Anterior cingulate cortex (tissue), 58 donors: ENCODE measurements at regions not wholly inside any gene's neighbourhood (a gene's known extent, or its start where the extent isn't known, plus 50 kb on each side); places are given as distances from the start of the nearest gene placed in this dataset.

ENCODE experiments used
- DNase-seq, 58 donors: peaks; one replicate each; lab custom pipeline; 2025; lab: John Stamatoyannopoulos, UW

DNA sequence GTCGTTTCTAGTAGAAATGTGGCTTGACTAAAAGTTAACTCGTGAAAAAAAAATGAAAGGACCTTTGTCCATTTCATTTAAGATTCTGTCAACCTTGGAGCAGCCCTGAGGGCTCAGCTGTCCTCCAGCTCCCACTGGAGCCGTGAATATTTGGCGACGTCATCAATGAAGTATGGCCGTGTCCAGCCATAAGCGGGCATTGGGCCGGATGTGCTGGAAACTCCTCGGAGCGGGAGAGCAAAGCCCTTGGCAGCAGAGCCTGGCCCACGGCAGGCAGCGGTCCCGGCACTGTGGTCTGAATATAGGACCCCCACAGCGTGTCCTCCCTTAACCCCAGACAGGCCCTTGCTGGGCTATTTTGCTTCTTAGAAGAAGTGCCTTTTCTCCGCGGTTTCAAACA, 50.0 kb downstream of the JAKMIP3 start:
- peak in 5 of 58 donors; percentile 20 to 44 (median 32) for DNase-seq

DNA sequence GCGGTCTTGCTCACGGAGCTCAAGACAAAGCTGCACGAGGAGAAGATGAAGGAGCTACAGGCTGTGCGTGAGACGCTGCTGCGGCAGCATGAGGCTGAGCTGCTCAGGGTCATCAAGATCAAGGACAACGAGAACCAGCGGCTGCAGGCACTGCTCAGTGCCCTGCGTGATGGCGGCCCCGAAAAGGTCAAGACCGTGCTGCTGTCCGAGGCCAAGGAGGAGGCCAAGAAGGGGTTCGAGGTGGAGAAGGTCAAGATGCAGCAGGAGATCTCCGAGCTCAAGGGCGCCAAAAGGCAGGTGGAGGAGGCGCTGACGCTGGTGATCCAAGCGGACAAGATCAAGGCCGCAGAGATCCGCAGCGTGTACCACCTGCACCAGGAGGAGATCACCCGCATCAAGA, 51.4 kb downstream of the JAKMIP3 start:
- DNase-seq, result no peak

DNA sequence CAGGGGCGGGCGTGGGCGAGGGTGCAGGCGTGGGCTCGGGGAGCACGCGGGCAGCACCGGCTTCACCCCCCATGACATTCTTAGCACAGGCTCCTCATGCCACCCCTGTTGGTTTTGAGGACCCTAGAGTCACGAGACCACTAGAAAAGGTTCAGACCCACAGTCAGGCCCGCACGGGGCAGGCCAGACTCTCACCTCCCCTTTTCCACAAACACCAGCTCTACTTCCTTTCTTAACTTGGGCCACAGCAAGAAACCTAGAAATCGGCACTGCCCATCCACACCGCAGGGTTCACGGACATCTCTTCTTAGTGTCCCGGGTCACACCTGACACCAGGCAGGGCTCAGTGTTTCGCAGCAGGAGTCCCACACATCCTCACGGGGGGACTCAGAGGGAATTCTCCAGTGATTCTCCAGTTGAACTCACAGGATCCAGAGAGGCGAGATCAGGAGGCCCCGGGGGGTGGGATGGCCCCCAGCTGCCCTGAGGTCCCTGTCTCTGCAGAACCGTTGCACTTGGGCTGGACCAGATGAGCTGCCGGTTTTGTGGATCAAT, 52.0 kb downstream of the JAKMIP3 start:
- no peak for DNase-seq

DNA sequence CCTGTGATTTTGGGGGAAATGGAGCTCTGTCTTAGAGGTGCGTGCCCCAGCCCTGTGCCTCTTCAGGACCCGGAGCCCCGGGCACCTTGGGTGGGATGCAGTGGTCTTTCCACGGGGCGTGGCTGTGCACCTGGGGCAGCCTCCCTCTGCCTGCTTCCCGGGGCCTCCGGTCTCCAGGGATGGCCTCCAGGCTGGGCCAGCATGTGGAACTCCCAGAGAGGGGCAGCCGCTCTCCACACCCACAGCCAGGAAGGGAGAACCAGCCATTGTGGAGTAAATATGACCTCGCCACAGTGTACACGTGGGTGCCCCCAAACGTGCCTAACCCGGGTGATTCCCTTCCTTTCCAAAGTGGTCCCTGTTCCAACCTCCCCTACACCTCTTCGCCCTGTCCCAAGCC, 52.6 kb downstream of the JAKMIP3 start:
- DNase-seq, result no peak

DNA sequence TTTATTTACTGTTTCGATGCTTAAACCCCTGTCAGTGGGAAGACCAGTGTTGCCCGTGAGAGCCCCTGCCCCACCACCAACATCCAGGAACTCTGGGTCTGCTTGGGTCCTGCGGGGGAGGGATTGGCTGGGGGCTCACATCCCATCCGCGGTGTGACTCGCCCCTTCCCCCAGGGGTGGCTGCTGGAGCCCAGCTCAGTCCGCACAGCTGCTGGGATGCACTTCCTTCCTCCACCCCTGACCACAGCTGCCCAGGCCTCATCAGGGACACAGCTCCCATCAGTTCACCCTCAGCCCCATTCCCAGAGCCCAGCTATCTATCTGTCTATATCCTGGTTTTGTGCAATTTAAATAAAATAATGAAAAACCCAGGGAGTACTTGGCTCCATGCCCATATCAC, 54.5 kb downstream of the JAKMIP3 start:
- no peak for DNase-seq

DNA sequence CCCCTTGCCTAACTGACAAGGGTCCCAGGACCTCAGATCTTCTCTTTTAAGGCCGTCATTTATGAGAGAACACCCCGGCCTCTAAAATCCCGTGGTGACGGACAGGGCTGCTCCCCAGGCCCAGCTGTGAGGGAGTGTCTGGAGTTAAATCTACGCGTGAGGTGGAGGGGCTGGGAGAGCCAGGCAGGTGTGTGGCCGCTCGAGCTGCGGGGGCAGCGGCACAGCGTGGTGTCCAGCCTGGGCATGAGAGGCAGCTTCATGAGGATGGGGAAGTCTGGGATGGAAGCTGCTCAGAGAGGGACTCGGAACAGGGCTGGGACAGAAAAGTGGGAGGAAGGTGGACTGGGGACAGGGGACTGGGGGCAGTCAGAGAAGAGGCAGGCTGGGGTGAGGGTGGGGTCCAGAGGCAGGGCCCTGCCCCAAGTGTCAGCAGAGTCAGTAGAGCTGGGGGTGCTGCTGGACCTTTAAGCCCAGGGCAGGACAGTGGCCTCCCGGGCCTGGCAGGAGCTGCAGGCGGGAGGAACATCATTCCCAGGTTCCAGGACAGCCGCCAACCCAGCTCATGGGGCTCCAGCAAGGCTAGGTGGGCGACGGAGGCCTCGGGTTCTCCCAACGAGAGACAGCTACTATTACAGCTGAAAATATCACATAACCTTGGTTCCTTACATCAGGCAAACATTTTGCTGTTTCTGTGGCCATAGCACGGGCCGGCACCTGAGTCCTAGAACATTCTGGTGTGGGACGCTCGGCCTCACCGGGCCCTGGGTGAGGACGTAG, 55.2 kb downstream of the JAKMIP3 start:
- DNase-seq, result no peak

DNA sequence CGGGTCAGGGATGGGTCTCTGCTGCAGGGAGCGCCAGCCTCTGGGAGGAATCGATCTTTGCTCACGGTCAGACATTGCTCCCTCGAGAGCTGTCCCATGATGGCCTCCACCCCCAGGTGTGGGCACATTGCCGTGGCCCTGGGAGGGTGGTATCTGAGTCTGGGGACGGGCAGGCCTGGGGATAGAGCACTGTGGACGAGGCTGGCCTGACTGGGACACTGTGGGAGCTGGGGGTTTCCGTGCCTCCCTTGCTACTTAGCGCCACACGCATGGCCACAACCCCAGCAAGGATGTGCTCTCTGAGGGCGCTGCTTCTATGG, 55.7 kb downstream of the JAKMIP3 start:
- DNase-seq, result no peak

DNA sequence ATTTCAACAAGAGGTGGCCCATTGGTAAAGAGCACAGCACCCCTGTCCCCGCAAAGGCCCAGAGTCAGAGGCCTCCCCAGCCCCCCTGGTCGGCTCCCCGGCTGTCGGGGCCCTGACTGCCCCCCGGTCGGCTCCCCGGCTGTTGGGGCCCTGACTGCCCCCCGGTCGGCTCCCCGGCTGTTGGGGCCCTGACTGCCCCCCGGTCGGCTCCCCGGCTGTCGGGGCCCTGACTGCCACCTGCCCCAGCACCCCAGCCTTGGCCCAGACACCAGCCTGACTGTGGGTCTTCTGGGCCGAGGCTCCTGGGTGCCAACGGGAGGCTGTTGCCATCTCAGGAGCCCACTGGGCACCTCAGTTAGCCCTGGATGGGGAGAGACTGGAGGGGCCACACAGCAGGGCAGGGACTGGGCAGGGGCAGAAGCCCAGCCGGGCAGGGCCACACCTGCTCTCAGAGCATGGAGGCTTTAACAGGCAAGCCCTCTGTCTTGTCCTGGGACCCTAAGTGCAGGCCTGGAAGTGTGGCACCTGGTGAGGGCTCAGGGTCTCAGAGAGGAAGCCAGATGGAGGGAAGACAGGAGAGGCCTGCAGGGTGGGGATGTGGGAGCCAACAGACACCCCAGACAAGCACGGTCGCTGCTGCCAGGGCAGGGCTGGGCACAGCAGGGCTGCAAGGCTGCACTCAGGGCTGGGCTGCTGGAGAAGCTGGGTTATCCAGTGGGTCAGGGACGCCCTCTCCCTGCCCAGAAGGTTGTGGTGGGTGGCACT, 56.5 kb downstream of the JAKMIP3 start:
- no peak for DNase-seq

DNA sequence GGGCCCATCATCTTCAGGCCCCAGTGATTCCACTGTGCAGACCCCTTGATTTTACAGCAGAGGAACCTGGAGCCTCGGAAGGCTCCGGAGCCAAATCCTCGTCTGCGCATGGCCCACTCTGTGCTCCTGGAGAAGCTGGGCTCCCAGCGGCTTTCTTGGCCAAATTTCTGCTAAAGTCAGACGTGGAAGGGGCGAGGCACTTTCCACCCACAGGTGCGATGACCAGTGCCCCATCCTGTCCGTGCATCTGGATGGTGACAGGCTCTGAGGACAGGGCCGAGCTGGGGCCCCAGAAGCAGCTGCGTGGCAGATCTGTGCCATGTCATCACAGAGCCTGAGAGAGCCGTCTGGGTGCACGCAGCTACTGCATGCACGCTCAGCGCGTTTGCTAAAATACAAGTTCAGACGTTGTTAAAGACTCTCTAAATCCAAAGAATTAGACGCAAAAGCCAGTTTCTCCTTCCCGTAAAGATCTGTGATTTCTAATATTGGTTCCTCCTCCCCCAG, 57.2 kb downstream of the JAKMIP3 start:
- no peak for DNase-seq

DNA sequence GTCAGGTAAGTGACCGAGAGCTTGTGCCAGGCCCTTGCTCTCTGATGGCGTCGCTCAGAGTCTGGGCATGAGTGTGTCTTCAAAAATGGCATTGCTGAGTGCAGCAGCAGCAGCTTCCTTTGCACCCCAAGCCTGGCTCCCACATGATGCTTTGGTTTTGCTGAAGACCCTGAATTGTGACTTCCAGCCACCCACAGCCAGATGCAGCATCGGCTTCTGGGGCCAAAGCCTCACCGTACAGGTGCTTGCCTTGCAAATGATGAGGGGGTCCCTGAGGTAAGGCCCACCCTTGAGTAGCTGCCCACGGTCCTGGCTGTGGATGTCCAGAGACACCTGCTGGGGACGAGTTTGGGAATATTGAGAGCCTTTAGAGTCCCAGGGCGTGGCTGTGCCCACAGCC, 57.9 kb downstream of the JAKMIP3 start:
- no peak for DNase-seq

DNA sequence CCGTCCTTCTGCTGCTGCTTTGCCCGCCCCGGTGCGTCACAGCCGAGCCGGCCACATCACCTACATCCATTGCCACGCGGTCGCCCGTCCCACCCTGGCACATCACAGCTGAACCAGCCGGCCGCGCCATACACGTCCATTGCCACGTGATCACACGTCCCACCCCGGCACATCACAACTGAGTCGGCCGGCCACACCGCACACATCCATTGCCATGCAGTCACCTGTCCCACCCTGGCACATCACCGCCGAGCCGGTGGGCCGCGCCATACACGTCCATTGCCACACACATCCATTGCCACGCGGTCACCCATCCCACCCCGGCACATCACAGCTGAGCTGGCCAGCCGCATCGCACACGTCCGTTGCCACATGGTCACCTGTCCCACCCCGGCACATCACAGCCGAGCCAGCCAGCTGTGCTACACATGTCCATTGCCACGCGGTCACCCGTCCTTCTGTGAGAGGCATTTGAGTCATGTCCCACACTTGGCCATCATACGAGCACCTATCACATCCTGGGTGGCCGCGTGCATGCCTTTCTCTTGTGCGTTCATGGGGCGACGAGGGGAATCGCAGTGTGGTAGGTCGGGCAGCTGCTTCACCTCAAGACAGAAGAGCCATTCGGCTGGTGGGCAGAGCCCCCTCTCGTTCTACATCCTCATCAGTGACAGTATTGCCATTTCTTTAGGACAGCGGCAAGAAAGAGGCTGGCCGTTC, 58.6 kb downstream of the JAKMIP3 start:
- DNase-seq, result no peak

DNA sequence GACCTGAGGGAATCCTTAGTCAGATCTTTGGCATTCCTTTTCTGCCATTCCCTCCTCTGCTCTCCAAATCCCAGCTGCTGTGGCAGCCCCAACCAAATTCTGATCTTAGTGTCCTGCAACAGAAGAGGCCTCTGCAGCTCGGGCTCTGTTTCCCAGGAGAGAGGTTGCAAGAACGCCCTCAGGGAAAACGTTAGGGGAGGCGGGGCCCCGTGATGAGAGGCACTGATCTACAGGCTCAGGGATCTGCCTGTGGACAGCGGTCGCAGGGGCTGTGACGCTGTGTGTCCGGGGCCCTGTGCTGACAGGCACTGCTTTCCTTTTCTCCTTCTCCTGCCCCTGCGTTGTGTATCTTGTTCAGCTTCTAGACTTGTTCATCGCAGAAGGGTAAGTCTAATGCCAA, 57.3 kb upstream of the DPYSL4 start:
- DNase-seq, result no peak

DNA sequence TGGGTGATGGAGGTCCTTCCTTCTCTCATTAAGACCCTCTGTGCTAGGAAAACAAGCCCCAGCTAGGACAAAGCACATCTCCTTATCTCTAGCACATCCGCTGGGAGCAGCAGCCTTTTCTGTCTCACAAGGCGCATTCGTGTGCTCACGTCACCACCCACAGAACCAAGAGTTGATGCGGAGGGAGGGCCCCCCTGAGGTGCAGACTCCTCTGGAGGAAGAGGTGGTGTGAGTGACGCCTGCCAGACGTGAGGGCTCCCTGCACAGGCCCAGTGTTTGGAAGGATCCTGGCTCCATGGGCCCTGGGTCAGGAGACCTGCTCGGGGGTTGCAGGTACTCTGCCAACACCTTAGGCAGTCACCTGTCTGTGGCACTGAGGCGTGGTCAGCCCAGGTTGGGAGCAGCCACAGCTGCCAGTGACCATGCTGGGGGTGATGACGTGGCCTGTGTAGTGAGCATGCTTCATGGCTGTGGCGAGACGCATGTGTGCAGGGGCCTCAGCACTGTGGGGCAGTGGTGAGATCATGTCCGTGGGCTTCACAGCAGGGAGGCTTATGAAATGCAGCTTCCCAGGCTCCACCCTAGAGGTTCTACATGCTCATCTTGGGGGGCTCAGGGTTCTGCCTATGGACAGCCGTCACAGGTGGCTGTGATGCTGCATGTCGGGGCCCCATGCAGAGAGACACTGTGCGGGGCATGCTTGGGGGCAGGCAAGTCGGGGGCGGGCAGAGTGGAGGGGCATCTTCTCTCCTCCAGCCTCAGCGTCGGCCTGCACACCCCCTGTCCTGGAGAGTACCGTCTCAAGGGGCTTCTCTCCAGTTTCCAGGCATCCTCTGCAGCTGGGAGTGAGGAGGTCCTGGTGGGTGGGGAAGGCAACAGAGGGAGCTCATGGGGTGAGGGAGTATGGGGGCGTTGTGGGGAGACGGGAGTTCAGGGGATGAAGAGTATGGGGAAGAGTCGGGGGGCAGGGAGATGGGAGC, 56.2 kb upstream of the DPYSL4 start:
- DNase-seq, result no peak

DNA sequence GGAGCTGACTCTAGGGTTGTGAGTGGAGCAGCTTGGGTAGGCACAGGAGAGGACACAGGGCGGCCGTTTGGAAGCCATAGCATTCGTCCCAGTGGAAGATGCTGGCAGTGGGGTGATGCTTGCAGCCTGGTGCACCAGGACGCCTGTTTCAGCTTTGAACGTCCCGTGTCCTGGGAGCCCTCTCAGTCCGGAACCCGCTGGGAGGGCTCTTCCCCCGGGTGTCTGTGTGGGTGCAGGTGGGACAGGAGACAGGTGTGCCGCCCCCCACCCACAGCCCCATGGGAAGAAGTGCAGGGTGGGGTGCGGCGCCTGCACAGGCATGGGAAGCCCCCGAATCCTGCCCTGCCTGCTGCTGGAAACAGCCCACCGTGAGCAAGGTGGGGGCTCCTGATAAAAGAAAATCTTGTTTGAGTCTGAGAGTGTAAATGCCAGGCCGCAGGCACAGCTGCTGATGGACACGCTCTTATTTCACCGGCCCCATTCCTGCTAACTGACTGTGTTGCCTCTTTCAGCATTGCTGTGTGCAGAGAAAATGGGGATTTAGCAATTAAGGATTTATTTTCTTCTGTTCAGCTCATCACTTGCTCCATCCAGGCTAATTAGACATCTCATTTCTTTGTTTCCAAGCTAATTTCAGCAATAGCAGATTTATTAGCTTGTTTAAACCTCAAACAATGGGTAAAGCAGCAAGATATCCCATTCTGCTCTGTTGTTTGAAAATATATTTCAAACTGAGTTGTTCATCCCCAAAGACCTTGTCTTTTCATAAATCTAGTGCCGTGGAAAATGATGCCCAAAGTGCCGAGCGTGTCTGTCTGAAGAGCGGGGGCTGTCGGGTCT, 54.9 kb upstream of the DPYSL4 start:
- DNase-seq, result no peak

DNA sequence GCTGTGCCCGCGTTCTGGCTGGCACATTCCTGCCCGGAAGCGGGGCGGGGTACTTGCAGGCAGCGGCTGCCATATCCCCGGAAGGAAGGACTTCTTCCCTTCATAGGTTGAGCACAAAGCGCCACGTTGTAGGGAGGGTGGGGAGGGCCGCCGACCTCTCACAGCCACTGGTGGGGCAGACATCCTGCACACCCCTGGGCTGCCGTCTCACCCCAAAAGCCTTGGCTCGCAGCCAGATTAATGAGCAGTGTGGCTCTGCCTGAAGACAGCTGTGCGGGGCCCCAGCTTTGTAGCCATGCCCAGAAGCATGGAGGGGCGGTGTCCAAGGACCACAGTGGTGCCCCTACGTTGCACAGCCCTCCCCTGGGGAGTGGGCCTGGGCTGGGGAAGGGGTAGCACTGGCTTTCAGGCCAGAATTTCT, 54.3 kb upstream of the DPYSL4 start:
- DNase-seq, result peak in 26 of 58 donors; percentile 20 to 61 (median 44)

DNA sequence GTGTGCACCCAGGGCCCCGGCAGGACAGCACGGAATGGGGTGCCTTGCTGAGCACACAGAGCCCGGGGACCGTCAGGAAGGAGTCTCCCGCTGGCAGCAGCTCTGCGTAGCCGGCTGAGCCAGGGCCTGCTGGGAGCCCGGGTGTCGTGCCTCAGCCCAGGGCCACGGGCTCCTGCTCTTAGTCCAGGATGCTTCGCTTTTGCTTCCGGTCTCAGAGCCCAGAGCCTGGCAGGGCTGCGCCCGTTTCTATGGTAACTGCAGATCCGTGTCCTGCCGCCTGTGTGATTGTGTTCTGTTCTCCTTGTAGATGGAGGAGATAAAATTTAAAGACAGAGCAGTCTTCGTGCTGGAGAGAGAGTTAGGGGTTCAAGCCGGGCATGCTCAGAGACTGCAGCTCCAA, 53.7 kb upstream of the DPYSL4 start:
- peak in 33 of 58 donors; percentile 16 to 77 (median 39) for DNase-seq

DNA sequence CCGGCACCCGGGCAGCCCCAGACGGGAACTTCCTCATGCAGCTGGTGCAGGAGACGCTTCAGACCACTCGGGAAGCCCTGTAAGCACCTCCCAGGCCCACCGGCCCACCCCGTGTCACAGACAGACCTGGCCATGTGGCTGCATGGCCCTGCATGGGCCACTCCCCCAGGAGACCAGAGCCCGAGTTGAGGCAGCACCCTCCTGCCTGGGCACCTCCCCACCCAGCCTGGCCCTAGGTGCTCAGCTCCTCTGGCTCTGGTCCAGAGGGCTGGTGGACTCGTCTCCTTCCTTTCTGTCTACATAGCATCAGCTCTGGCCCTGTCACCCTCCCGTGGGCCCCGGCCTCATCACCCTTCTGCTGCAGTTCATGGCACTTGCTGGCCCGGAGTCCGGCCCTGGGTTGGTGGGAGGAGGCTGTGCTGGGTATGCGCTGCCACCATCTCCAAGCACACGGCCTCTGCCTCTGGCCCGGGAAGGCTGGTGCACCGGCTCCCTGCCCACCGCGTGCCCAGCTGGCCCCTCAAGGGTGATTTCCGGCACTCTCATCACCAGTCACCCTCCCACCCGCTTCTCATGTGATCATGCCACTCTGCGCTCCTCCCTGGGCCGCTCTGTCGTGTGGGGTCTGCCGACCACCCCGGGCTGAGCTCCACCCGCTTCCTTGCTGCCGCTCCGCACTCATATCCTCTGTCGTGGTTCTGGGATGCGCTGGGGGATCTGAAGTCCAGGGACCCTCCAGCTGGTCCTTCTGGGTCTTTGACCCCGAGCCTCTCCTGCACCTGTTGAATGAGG, 53.1 kb upstream of the DPYSL4 start:
- DNase-seq, result no peak
